ENCODE measurements at regions not wholly inside any gene's neighbourhood (a gene's known extent, or its start where the extent isn't known, plus 50 kb on each side); places are given as distances from the start of the nearest gene placed in this dataset.

- POLR2A ChIA-PET: no interaction called here
- Mint-ChIP-seq H3K27ac (peak overlapping the region in 2 of 9 donors; percentile 15 to 62), H3K4me3 (no peak overlapping the region), H3K27me3 (no peaks in the 10 kb centered on the region), H3K36me3 (peaks cover 0 to 9% (median 0%) of the 10 kb centered on the region in 5 donors), H3K4me1 (peaks cover 22 to 43% (median 32%) of the 10 kb centered on the region in 7 donors), H3K9me3 (peaks cover 0 to 5% (median 0%) of the 10 kb centered on the region in 11 donors)
- no peaks in the 10 kb centered on the region for H3K36me3 ChIP-seq (ENCODE audit: control insufficient read depth in 2 of 3, insufficient read depth in 3 of 3, low read length in 3 of 3)
- DNase-seq (no peak), ATAC-seq (no peak)
- no peaks in the 10 kb centered on the region for H3K27me3 ChIP-seq (ENCODE audit: control insufficient read depth in 2 of 2, insufficient read depth in 2 of 2, low read length in 2 of 2)
- H3K4me3 ChIP-seq (ENCODE audit: low read length): no peak overlapping the region
- no peaks in the 10 kb centered on the region for H3K9me3 ChIP-seq (ENCODE audit: control insufficient read depth in 2 of 3, low read length in 3 of 3)
- CTCF ChIA-PET: no interaction called here
- no peak overlapping the region for H3K27ac ChIP-seq (ENCODE audit: low read depth, low read length)
- H3K4me1 ChIP-seq (ENCODE audit: control insufficient read depth in 2 of 2, insufficient read depth in 2 of 2, low read length in 2 of 2): peaks cover 13 to 21% of the 10 kb centered on the region in 2 donors
- intact Hi-C loops (cut with micrococcal nuclease): loop anchor here in 1 of 2 donors (10.0 kb wide), 1 partner anchor 503 kb away; the partner anchor contains the start of genes ANKMY2 and BZW2
Measured at GRCh38 chr7:17147409-17147808, 151.0 kb upstream of the AHR start.

GRCh38 chr7:17150018-17150417 is 148.4 kb upstream of the AHR start:
- Mint-ChIP-seq H3K9me3 (peaks cover 0 to 8% (median 0%) of the 10 kb centered on the region in 11 donors), H3K27me3 (no peaks in the 10 kb centered on the region), H3K4me1 (peaks cover 0 to 32% (median 9%) of the 10 kb centered on the region in 7 donors), H3K4me3 (no peak overlapping the region), H3K27ac (no peak overlapping the region), H3K36me3 (peaks cover 0 to 15% (median 0%) of the 10 kb centered on the region in 5 donors)
- DNase-seq: no peak
- H3K9me3 ChIP-seq (ENCODE audit: control insufficient read depth in 2 of 3, low read length in 3 of 3): no peaks in the 10 kb centered on the region
- H3K4me3 ChIP-seq (ENCODE audit: low read length): no peak overlapping the region
- H3K4me1 ChIP-seq (ENCODE audit: control insufficient read depth in 2 of 2, insufficient read depth in 2 of 2, low read length in 2 of 2): no peaks in the 10 kb centered on the region
- CTCF ChIA-PET: no interaction called here
- POLR2A ChIA-PET: no interaction called here
- H3K27me3 ChIP-seq (ENCODE audit: control insufficient read depth in 2 of 2, insufficient read depth in 2 of 2, low read length in 2 of 2): no peaks in the 10 kb centered on the region
- no peak for ATAC-seq
- intact Hi-C loops (cut with micrococcal nuclease): no loop called here
- H3K27ac ChIP-seq (ENCODE audit: low read depth, low read length): no peak overlapping the region
- no peaks in the 10 kb centered on the region for H3K36me3 ChIP-seq (ENCODE audit: control insufficient read depth in 2 of 3, insufficient read depth in 3 of 3, low read length in 3 of 3)

GRCh38 chr7:17152721-17153120 is 145.7 kb upstream of the AHR start:
- H3K4me1 Mint-ChIP-seq: peaks cover 0 to 38% (median 3%) of the 10 kb centered on the region in 7 donors
- peak overlapping the region in 1 of 9 donors; percentile 34 for H3K27ac Mint-ChIP-seq
- H3K27ac ChIP-seq (ENCODE audit: low read depth, low read length): no peak overlapping the region
- H3K9me3 ChIP-seq (ENCODE audit: control insufficient read depth in 2 of 3, low read length in 3 of 3): no peaks in the 10 kb centered on the region
- H3K4me3 ChIP-seq (ENCODE audit: low read length): no peak overlapping the region
- CTCF ChIA-PET: no interaction called here
- H3K9me3 Mint-ChIP-seq: peaks cover 0 to 8% (median 0%) of the 10 kb centered on the region in 11 donors
- intact Hi-C loops (cut with micrococcal nuclease): no loop called here
- H3K4me1 ChIP-seq (ENCODE audit: control insufficient read depth in 2 of 2, insufficient read depth in 2 of 2, low read length in 2 of 2): no peaks in the 10 kb centered on the region
- H3K27me3 Mint-ChIP-seq: peaks cover 0 to 6% (median 0%) of the 10 kb centered on the region in 5 donors
- peak; percentile 84 for ATAC-seq
- no peaks in the 10 kb centered on the region for H3K27me3 ChIP-seq (ENCODE audit: control insufficient read depth in 2 of 2, insufficient read depth in 2 of 2, low read length in 2 of 2)
- DNase-seq: no peak
- peaks cover 0 to 18% (median 0%) of the 10 kb centered on the region in 5 donors for H3K36me3 Mint-ChIP-seq
- H3K36me3 ChIP-seq (ENCODE audit: control insufficient read depth in 2 of 3, insufficient read depth in 3 of 3, low read length in 3 of 3): no peaks in the 10 kb centered on the region
- POLR2A ChIA-PET: no interaction called here
- H3K4me3 Mint-ChIP-seq: no peak overlapping the region

- H3K27me3 ChIP-seq (ENCODE audit: control insufficient read depth in 2 of 2, insufficient read depth in 2 of 2, low read length in 2 of 2): no peaks in the 10 kb centered on the region
- peaks cover 0 to 21% (median 0%) of the 10 kb centered on the region in 5 donors for H3K36me3 Mint-ChIP-seq
- DNase-seq (no peak), ATAC-seq (peak; percentile 63)
- peaks cover 0 to 8% (median 0%) of the 10 kb centered on the region in 11 donors for H3K9me3 Mint-ChIP-seq
- no peaks in the 10 kb centered on the region for H3K4me1 ChIP-seq (ENCODE audit: control insufficient read depth in 2 of 2, insufficient read depth in 2 of 2, low read length in 2 of 2)
- CTCF ChIA-PET: no interaction called here
- POLR2A ChIA-PET: interaction anchor here (0.5 kb wide), 1 partner anchor 10 kb away, joined by 3 read pairs; no protein-coding TSS in a partner anchor
- H3K4me3 Mint-ChIP-seq: no peak overlapping the region
- intact Hi-C loops (cut with micrococcal nuclease): no loop called here
- H3K27ac Mint-ChIP-seq: no peak overlapping the region
- peaks cover 0 to 43% (median 3%) of the 10 kb centered on the region in 7 donors for H3K4me1 Mint-ChIP-seq
- no peaks in the 10 kb centered on the region for H3K36me3 ChIP-seq (ENCODE audit: control insufficient read depth in 2 of 3, insufficient read depth in 3 of 3, low read length in 3 of 3)
- H3K27me3 Mint-ChIP-seq: peaks cover 0 to 6% (median 0%) of the 10 kb centered on the region in 5 donors
- no peak overlapping the region for H3K4me3 ChIP-seq (ENCODE audit: low read length)
- no peaks in the 10 kb centered on the region for H3K9me3 ChIP-seq (ENCODE audit: control insufficient read depth in 2 of 3, low read length in 3 of 3)
- no peak overlapping the region for H3K27ac ChIP-seq (ENCODE audit: low read depth, low read length)
Measured at GRCh38 chr7:17153536-17153935, 144.9 kb upstream of the AHR start.

GRCh38 chr7:17155529-17155928 is 142.9 kb upstream of the AHR start:
- peaks cover 0 to 52% (median 10%) of the 10 kb centered on the region in 7 donors for H3K4me1 Mint-ChIP-seq
- no peak for ATAC-seq
- H3K4me1 ChIP-seq (ENCODE audit: control insufficient read depth in 2 of 2, insufficient read depth in 2 of 2, low read length in 2 of 2): no peaks in the 10 kb centered on the region
- ChIA-PET POLR2A (no interaction called here), CTCF (no interaction called here)
- no peak overlapping the region for H3K27ac ChIP-seq (ENCODE audit: low read depth, low read length)
- H3K9me3 Mint-ChIP-seq: peaks cover 0 to 8% (median 0%) of the 10 kb centered on the region in 11 donors
- H3K27me3 Mint-ChIP-seq: peaks cover 0 to 6% (median 0%) of the 10 kb centered on the region in 5 donors
- no peak overlapping the region for H3K4me3 Mint-ChIP-seq
- no peaks in the 10 kb centered on the region for H3K27me3 ChIP-seq (ENCODE audit: control insufficient read depth in 2 of 2, insufficient read depth in 2 of 2, low read length in 2 of 2)
- intact Hi-C loops (cut with micrococcal nuclease): loop anchor here in 1 of 2 donors (2.0 kb wide), 1 partner anchor 13 kb away; no protein-coding TSS in a partner anchor
- no peak overlapping the region for H3K4me3 ChIP-seq (ENCODE audit: low read length)
- no peaks in the 10 kb centered on the region for H3K9me3 ChIP-seq (ENCODE audit: control insufficient read depth in 2 of 3, low read length in 3 of 3)
- H3K36me3 Mint-ChIP-seq: peaks cover 0 to 26% (median 0%) of the 10 kb centered on the region in 5 donors
- no peak overlapping the region for H3K27ac Mint-ChIP-seq
- DNase-seq: no peak
- H3K36me3 ChIP-seq (ENCODE audit: control insufficient read depth in 2 of 3, insufficient read depth in 3 of 3, low read length in 3 of 3): no peaks in the 10 kb centered on the region

GRCh38 chr7:17158261-17158660 is 140.2 kb upstream of the AHR start:
- no peak overlapping the region for H3K27ac Mint-ChIP-seq
- no peak overlapping the region for H3K4me3 Mint-ChIP-seq
- H3K36me3 Mint-ChIP-seq: peaks cover 0 to 44% (median 0%) of the 10 kb centered on the region in 5 donors
- peaks cover 0 to 25% (median 1%) of the 10 kb centered on the region in 11 donors for H3K9me3 Mint-ChIP-seq
- Histone ChIP-seq H3K4me1 (ENCODE audit: control insufficient read depth in 2 of 2, insufficient read depth in 2 of 2, low read length in 2 of 2) (no peaks in the 10 kb centered on the region), H3K36me3 (ENCODE audit: control insufficient read depth in 2 of 3, insufficient read depth in 3 of 3, low read length in 3 of 3) (no peaks in the 10 kb centered on the region), H3K27ac (ENCODE audit: low read depth, low read length) (no peak overlapping the region), H3K9me3 (ENCODE audit: control insufficient read depth in 2 of 3, low read length in 3 of 3) (no peaks in the 10 kb centered on the region), H3K4me3 (ENCODE audit: low read length) (no peak overlapping the region), H3K27me3 (ENCODE audit: control insufficient read depth in 2 of 2, insufficient read depth in 2 of 2, low read length in 2 of 2) (no peaks in the 10 kb centered on the region)
- intact Hi-C loops (cut with micrococcal nuclease): loop anchor here in 1 of 2 donors (2.0 kb wide), 1 partner anchor 19 kb away; no protein-coding TSS in a partner anchor
- ChIA-PET CTCF (no interaction called here), POLR2A (no interaction called here)
- H3K4me1 Mint-ChIP-seq: peaks cover 0 to 57% (median 7%) of the 10 kb centered on the region in 7 donors
- ATAC-seq (no peak), DNase-seq (no peak)
- H3K27me3 Mint-ChIP-seq: peaks cover 0 to 6% (median 0%) of the 10 kb centered on the region in 5 donors

GRCh38 chr7:17159500-17160037 is 138.9 kb upstream of the AHR start:
- Mint-ChIP-seq H3K9me3 (peaks cover 0 to 27% (median 1%) of the 10 kb centered on the region in 11 donors), H3K27ac (peak overlapping the region in 4 of 9 donors; percentile 25 to 80 (median 44)), H3K36me3 (peaks cover 0 to 45% (median 0%) of the 10 kb centered on the region in 5 donors), H3K4me3 (peak overlapping the region in 1 of 10 donors; percentile 48), H3K27me3 (peaks cover 0 to 6% (median 0%) of the 10 kb centered on the region in 5 donors), H3K4me1 (peaks cover 0 to 49% (median 7%) of the 10 kb centered on the region in 7 donors)
- H3K27ac ChIP-seq (ENCODE audit: low read depth, low read length): no peak overlapping the region
- no peak overlapping the region for H3K4me3 ChIP-seq (ENCODE audit: low read length)
- no peaks in the 10 kb centered on the region for H3K27me3 ChIP-seq (ENCODE audit: control insufficient read depth in 2 of 2, insufficient read depth in 2 of 2, low read length in 2 of 2)
- no peaks in the 10 kb centered on the region for H3K4me1 ChIP-seq (ENCODE audit: control insufficient read depth in 2 of 2, insufficient read depth in 2 of 2, low read length in 2 of 2)
- CTCF ChIA-PET: no interaction called here
- ATAC-seq (no peak), DNase-seq (no peak)
- intact Hi-C loops (cut with micrococcal nuclease): loop anchor here in 1 of 2 donors (1.0 to 2.0 kb wide), 4 partner anchors 15 to 141 kb away; no protein-coding TSS in a partner anchor
- no peaks in the 10 kb centered on the region for H3K9me3 ChIP-seq (ENCODE audit: control insufficient read depth in 2 of 3, low read length in 3 of 3)
- POLR2A ChIA-PET: no interaction called here
- no peaks in the 10 kb centered on the region for H3K36me3 ChIP-seq (ENCODE audit: control insufficient read depth in 2 of 3, insufficient read depth in 3 of 3, low read length in 3 of 3)
